Esophagus muscularis mucosa (tissue), 4 donors: ENCODE measurements at regions not wholly inside any gene's neighbourhood (a gene's known extent, or its start where the extent isn't known, plus 50 kb on each side); places are given as distances from the start of the nearest gene placed in this dataset.

Source experiments
- DNase-seq: peaks from one replicate; pipeline ENCODE4 v3.0.0-alpha.2; 2017; ENCODE audit errors: extremely low spot score
- H3K27ac ChIP-seq, 4 donors: fragments of 200-600 bp; sonication (generic); replicated peaks in 1 of 4; 1 replicate in 3 of 4; 2 replicates in 1 of 4; pipeline ENCODE4 v1.5.1; 2016 to 2019; ENCODE audit warnings: mild to moderate bottlenecking in 1 of 4
- H3K27me3 ChIP-seq, 4 donors: fragments of 200-600 bp; sonication (generic); one replicate each; pipeline versions ENCODE4 v1.5.1 to v1.6.0; 2016 to 2019
- H3K36me3 ChIP-seq, 4 donors: fragments of 200-600 bp; sonication (generic); one replicate each; pipeline ENCODE4 v1.5.1; 2016 to 2019
- H3K4me1 ChIP-seq, 4 donors: fragments of 200-600 bp; sonication (generic); one replicate each; pipeline ENCODE4 v1.5.1; 2016 to 2019
- H3K4me3 ChIP-seq, 4 donors: fragments of 200-600 bp; sonication (generic); 1 replicate in 2 of 4; 2 replicates in 2 of 4; pipeline ENCODE4 v1.5.1; 2016 to 2019; ENCODE audit warnings: mild to moderate bottlenecking in 4 of 4, moderate library complexity in 1 of 4
- H3K9me3 ChIP-seq, 4 donors: fragments of 200-600 bp; sonication (generic); 1 replicate in 3 of 4; 2 replicates in 1 of 4; pipeline ENCODE4 v1.5.1; 2016 to 2019
- EP300 ChIP-seq: sonication (generic); formaldehyde crosslinking; IDR thresholded peaks from one replicate; pipeline ENCODE4 v1.6.1; 2017; ENCODE audit warnings: antibody characterized with exemption
- POLR2A ChIP-seq: fragments of 450-650 bp; IDR thresholded peaks from one replicate; pipeline ENCODE4 v1.6.1; 2017; ENCODE audit warnings: antibody characterized with exemption, moderate library complexity, mild to moderate bottlenecking, low read depth
- POLR2AphosphoS5 ChIP-seq, 2 donors: sonication (generic); formaldehyde crosslinking; IDR thresholded peaks; one replicate each; pipeline ENCODE4 v1.6.1; 2017; ENCODE audit warnings: antibody characterized with exemption in 2 of 2
- WGBS: methylation state at CpG from one replicate; pipeline ENCODE4 v1.1.5; 2018; 5-methylcytosine and 5-hydroxymethylcytosine counted together
- intact Hi-C: fragments of 100-400 bp; cut with DNase I; formaldehyde crosslinking; loops from one replicate; pipeline ENCODE4 v1.15.1; 2023
- TF ChIP-seq, protein P1 (sequence below), 3 experiments: fragments of 200-600 bp in 2 of 3; fragments of 450-650 bp in 1 of 3; sonication (generic) in 2 of 3; IDR thresholded peaks; one replicate each; pipeline ENCODE4 v1.5.1; 2017 to 2019; ENCODE audit warnings: antibody characterized with exemption in 3 of 3, mild to moderate bottlenecking in 2 of 3, moderate library complexity in 1 of 3

DNA sequence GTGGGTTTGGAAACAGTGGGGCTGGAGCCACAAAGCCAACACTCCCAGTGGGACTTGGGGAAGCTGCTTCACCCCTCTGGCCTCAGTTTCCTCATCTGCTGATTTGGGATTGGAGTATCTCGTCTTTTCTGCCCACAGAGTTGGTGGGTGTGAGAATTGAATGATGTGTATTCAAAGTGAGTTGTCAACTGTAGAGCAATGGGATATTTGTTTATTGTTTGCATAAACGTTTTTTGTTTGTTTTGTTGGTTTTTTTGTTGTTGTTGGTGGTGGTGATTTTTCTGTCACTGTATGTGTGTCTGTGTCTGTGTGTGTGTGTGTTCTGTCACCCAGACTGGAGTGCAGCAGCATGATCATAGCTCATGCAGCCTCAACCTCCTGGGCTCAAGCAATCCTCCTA is 542.0 kb downstream of the MIAT start:
- Histone ChIP-seq H3K4me1 (peaks cover 3 to 39% (median 36%) of the 10 kb centered on the region in 4 donors), H3K27me3 (no peaks in the 10 kb centered on the region), H3K4me3 (no peak overlapping the region), H3K36me3 (no peaks in the 10 kb centered on the region), H3K27ac (no peak overlapping the region), H3K9me3 (no peaks in the 10 kb centered on the region)
- TF ChIP-seq POLR2A (no peak), EP300 (no peak), POLR2AphosphoS5 (IDR thresholded peaks at IDR 0.05) (no peak)
- TF ChIP-seq, protein P1, sequence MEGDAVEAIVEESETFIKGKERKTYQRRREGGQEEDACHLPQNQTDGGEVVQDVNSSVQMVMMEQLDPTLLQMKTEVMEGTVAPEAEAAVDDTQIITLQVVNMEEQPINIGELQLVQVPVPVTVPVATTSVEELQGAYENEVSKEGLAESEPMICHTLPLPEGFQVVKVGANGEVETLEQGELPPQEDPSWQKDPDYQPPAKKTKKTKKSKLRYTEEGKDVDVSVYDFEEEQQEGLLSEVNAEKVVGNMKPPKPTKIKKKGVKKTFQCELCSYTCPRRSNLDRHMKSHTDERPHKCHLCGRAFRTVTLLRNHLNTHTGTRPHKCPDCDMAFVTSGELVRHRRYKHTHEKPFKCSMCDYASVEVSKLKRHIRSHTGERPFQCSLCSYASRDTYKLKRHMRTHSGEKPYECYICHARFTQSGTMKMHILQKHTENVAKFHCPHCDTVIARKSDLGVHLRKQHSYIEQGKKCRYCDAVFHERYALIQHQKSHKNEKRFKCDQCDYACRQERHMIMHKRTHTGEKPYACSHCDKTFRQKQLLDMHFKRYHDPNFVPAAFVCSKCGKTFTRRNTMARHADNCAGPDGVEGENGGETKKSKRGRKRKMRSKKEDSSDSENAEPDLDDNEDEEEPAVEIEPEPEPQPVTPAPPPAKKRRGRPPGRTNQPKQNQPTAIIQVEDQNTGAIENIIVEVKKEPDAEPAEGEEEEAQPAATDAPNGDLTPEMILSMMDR (IDR thresholded peaks at IDR 0.05): no peak
- DNase-seq: no peak
- intact Hi-C loops: loop anchor here (10.0 kb wide), 2 partner anchors 305 to 605 kb away; partner anchors contain the start of gene MN1
- WGBS: 71% methylated on average over 2 of the region's 2 CpGs

DNA sequence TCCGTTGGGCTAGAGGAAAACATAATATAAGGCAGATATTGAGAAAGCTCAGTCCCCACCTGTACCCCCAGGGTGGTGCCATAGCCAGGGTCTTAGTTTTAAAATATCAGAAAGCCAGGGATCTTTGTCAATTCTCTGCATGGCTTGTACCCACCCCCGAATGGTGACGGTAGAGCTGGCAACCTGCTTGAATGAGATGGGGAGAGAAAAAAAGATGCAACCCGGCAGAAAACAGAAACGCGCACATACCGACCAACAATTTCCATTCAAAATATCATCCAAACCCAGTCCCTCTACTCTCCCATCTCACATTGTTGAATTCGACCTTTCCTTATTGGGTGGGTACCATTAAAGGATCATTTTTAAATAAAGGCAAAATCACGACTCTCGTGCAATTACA is 543.9 kb downstream of the MIAT start:
- intact Hi-C loops: loop anchor here (5.0 kb wide), 1 partner anchor 94 kb away; no protein-coding TSS in a partner anchor
- no peak for TF ChIP-seq POLR2AphosphoS5 (IDR thresholded peaks at IDR 0.05)
- TF ChIP-seq, protein P1 (IDR thresholded peaks at IDR 0.05): no peak
- no peak for TF ChIP-seq EP300
- TF ChIP-seq POLR2A: no peak
- Histone ChIP-seq H3K4me1 (peaks cover 3 to 34% (median 31%) of the 10 kb centered on the region in 4 donors), H3K9me3 (no peaks in the 10 kb centered on the region), H3K27me3 (no peaks in the 10 kb centered on the region), H3K36me3 (no peaks in the 10 kb centered on the region), H3K27ac (no peak overlapping the region), H3K4me3 (no peak overlapping the region)
- DNase-seq: no peak
- WGBS: 95% methylated on average over 10 of the region's 10 CpGs

DNA sequence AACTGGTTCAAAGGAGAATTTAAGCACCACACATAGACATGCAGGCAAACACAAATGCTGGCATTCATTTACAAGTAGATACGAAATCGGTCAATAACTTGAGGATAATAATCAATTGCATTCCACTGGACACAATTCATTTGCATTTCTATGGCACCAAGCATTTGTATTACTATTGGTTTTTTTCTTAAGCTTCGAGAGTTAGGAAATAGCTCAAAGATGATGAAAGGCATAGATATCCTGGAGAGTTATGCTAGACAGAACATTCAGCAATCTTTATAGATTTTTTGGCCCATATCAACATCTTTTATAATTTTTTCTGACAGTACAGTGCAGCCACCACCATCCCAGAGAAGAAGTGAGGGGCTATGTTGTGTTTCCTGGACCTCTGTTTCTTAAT is 544.4 kb downstream of the MIAT start:
- Histone ChIP-seq H3K36me3 (no peaks in the 10 kb centered on the region), H3K4me3 (no peak overlapping the region), H3K27ac (peak overlapping the region; percentile 27 to 83 (median 78)), H3K9me3 (no peaks in the 10 kb centered on the region), H3K4me1 (peaks cover 3 to 38% (median 35%) of the 10 kb centered on the region in 4 donors), H3K27me3 (no peaks in the 10 kb centered on the region)
- TF ChIP-seq POLR2A (no peak), EP300 (no peak), POLR2AphosphoS5 (IDR thresholded peaks at IDR 0.05) (no peak)
- TF ChIP-seq, protein P1 (IDR thresholded peaks at IDR 0.05): no peak
- 92% methylated on average over 3 of the region's 3 CpGs for WGBS
- intact Hi-C loops: loop anchor here (5.0 kb wide), 1 partner anchor 94 kb away; no protein-coding TSS in a partner anchor
- no peak for DNase-seq

DNA sequence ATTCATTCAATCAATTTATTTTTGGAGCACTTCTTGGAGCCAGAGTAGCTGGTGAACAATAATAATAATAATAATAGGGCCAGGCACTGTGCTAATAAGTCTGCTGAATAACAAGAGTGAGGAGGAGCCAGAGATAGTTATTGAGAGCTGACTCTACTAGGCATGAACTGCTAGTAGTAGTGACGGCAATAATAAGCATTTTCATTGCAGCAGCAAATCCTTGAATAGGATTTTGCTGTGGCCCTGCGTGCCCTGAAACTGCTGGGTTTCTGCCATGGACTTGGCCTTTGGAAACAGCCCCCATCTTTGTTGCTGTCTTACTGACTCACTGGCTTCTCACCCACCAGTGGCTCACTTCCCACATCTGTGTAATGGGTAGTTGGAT is 545.9 kb downstream of the MIAT start:
- Histone ChIP-seq H3K4me3 (peak overlapping the region in 1 of 4 donors; percentile 36), H3K27ac (peak overlapping the region; percentile 78 to 83 (median 79)), H3K9me3 (no peaks in the 10 kb centered on the region), H3K4me1 (peaks cover 3 to 44% (median 42%) of the 10 kb centered on the region in 4 donors), H3K36me3 (no peaks in the 10 kb centered on the region), H3K27me3 (no peaks in the 10 kb centered on the region)
- no peak for TF ChIP-seq POLR2AphosphoS5 (IDR thresholded peaks at IDR 0.05)
- TF ChIP-seq, protein P1 (IDR thresholded peaks at IDR 0.05): no peak
- no peak for TF ChIP-seq EP300
- no peak for TF ChIP-seq POLR2A
- intact Hi-C loops: loop anchor here (5.0 kb wide), 1 partner anchor 96 kb away; no protein-coding TSS in a partner anchor
- 64% methylated on average over 2 of the region's 2 CpGs for WGBS
- DNase-seq: no peak

DNA sequence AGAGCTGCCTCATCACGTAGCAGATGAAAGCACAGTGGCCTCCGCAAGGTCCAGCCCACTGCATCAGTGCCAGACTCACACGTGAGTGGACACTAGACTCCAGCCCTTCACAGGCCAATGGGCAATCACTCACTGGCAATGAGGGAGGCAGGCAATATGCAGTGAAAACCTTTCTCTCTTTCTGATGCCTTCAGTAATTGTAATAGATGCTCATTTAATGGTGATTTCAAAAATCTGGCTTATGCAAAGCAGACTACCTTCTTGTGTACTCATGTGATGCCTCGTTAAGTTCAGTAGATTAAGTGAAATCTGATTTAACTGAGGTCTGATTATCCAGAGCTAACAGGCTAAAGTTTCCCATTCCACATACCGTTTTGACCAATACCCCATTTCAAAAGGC is 546.9 kb downstream of the MIAT start:
- Histone ChIP-seq H3K36me3 (no peaks in the 10 kb centered on the region), H3K27me3 (no peaks in the 10 kb centered on the region), H3K4me3 (no peak overlapping the region), H3K9me3 (no peaks in the 10 kb centered on the region), H3K4me1 (peaks cover 3 to 44% (median 42%) of the 10 kb centered on the region in 4 donors), H3K27ac (peak overlapping the region in 2 of 4 donors; percentile 78 to 83)
- intact Hi-C loops: loop anchor here (5.0 kb wide), 1 partner anchor 97 kb away; no protein-coding TSS in a partner anchor
- 86% methylated on average over 5 of the region's 5 CpGs for WGBS
- TF ChIP-seq EP300 (no peak), POLR2A (no peak), POLR2AphosphoS5 (IDR thresholded peaks at IDR 0.05) (no peak)
- TF ChIP-seq, protein P1 (IDR thresholded peaks at IDR 0.05): no peak
- DNase-seq: no peak
